Stimulated activated CD4-positive, alpha-beta T cell treated with anti-CD3 and anti-CD28 coated beads, Interleukin-2, amount 100 ng/mL, for 24 hours (primary cell): ENCODE measurements at regions not wholly inside any gene's neighbourhood (a gene's known extent, or its start where the extent isn't known, plus 50 kb on each side); places are given as distances from the start of the nearest gene placed in this dataset.

Experiments
- DNase-seq, 2 donors: peaks; one replicate each; pipeline ENCODE4 v3.0.0-alpha.2; 2020

DNA sequence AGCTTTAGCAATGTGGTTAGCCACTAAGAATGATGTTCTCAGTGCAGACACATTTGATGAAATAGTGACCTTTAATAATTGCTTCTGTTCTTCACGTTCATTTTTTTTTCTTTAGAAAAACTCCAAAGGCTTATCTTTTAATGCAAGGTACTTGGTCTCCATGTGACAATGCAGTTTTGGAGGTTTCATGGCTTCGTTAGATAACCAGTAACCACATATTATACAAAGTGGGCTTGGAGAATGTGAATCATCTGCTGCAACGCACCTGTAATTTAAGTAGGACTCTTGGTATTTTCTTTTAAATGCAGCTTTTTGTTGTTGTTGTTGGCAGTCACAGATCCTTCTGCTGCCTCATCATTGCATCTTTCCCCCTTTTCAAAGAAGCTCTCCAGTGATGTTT is 1606.3 kb downstream of the SUCLG1 start:
- DNase-seq = no peak

DNA sequence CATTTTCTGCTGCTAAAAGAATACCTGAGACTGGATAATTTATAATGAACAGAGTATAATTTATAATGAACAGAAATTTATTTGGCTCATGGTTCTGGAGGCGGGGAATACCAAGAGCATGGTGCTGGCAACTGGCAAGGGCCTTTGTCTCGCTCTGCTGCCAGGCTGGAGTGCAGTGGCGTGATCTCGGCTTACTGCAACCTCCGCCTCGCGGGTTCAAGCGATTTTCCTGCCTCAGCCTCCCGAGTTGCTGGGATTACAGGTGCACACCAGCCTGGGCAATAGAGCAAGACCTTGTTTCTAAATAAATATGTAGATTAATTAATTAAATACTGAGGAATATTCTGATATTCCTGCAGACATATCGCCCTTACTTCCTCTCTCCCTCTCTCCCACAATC is 1610.8 kb downstream of the SUCLG1 start:
- DNase-seq = no peak

DNA sequence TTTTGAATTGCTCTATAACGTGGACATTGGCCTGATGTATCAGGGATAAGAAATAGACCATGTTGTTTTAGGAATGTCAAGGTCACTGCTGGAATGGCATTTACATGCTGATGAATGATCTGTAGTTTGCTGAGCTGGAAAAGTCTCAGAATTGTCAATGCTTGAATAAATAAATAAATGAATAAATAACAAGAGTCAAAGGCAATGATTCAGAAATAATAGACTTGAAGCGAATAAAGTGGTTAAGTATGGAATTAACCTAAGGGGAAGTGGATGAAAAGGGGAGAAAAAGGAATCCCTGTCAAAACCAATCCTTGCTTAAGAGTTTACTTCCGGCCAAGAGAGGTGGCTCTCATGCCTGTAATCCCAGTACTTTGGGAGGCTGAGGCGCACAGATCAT is 1620.0 kb downstream of the SUCLG1 start:
- no peak for DNase-seq

DNA sequence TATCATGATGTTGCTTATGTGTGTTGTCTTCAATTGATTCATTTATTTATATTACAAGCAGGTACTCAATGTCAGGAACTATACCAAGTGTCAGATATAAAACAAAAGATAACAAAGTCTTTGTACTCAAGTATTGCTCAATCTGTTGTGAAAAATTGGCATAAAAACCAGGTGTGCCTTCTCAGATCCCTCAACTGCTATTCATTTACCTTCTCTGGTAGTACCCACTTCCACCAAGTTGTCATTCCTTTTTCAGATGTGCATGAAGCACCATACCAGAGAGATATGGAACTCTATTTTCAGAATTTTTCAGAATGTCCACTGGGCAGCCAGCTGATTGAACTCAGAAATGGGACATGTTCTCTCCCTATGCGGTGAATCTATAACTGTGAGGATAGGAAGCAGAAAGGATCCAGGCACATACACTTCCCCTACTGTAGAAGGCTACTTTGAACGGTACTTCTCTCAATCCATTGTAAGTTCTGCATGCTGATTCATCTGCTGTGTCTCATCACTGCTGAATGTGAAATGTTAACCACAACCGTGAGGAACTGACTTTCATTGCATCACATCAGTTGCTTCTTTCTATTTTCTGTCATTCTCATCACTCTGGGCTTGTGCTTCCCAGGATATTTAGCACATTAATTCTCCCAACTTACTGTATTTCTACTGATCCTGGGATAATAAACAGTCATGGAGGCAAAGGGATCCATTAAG is 1621.3 kb downstream of the SUCLG1 start:
- DNase-seq = no peak

DNA sequence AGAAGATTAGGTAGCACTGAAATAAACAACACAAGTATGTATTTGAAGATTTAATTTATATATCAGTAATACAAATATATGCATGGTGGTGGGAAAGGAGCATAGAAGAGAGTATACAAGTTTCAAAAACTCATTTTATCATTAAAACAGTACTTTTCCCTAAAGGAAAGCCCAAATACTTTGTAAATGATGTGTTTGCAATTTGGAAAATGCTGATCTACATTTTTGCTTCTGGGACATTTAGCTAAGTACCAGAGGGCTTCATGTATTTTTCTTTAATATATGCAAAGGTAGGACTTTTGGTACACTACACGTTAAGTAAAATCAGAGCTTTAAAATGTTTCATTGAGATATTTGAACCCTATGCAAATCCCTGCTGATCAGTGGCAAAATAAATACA is 1624.2 kb downstream of the SUCLG1 start:
- no peak for DNase-seq

DNA sequence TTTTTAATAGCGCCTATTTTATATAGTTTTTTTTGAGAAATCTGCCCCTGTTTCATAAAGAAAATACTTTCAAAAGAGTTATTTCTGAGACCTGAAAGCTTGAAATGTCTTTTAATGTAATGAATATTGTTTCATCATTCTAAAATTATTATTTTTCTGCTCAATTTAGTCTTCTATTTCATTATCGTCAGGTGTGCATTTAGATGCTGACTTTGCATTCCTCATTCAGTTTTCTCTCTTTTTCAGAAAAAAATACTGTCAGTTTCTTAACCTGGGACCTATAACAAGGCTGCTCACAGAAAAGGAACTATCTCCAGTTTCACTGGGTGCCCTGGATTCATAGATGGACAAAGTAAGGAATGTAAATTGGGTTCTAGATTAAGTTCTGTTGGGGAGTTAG is 1631.7 kb downstream of the SUCLG1 start:
- no peak for DNase-seq

DNA sequence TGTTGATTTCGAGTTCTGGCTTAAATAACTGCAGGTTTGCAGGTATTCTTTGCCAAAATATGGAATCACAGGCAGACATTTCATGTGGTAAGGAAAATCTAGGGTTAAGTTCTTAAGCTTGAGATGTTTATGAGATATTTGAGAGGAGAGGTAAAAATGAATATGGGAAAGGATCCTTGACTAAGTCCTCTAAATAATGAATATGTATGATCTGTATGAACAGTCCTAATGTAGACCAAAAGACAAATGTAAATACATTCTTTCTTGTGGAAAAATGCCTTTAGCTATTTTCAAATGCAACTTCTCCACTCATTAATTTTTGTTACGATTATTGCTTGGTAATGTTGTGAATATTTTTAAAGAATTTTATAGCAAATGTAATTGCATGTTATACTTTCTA is 1632.6 kb downstream of the SUCLG1 start:
- DNase-seq = no peak

DNA sequence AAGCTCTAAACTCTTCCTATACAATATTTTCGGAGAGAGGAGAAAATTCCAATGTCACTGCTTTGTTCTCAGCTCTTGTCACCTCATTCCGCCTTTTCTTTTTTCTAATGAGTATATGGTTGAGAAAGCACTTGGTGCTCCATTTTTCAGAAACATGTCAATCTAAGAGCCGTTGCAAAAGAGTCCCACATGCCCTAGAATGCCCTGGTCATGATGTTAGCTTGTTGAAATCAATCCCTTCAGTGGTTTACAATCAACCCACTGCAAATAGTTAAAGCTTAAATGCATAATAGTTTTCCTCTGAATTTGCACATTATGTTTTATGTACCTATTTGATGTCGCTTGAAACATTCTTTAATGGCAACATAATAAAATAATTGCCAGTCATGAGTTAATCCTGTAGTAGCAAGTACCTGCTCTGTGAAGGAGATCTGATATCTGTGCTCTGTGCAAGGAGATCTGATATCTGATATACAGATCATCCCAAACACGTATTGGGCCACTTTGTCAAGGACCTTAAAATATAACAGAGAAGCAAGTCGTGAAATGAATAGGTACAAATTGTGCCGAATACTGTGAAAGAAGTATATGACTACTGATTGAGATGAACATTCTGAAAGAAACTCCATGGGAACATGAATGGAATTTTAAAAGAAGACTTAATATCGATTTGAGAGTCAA is 1633.5 kb downstream of the SUCLG1 start:
- no peak for DNase-seq

DNA sequence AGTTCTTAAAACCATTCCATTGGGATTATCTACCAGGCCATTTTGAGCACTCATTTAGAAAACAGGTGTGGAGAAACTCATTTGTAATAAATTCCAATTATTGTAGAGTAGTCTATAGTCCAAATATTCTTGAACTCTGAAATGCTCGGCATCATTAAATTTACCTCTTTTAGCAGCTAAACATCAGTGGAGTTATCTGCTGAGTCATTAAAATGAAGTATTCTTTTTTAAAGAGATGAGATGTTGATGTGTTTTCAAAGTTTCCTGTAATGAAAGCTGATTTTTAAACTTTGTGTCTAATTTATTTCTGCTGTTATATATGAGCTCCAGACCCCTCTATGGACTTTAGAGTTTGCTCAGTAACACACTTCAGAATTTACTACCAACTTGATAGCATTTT is 1635.2 kb downstream of the SUCLG1 start:
- no peak for DNase-seq

DNA sequence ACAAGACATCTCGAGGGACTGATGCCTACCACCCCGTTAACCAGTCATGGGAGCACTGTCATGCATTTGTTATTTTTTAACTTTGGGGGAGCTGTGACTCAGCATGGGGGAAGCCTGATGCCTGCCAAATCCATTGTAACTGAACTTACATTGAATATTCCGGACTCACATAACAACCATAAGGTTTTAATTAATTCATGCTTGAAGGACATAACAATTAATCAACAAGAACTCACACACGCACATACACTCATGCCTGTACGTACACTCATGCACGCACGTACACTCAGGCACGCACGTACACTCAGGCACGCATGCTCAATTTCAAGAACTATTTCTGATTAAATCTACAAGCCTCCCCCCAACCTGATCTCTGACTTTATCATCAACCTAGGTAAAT is 1639.1 kb downstream of the SUCLG1 start:
- no peak for DNase-seq

DNA sequence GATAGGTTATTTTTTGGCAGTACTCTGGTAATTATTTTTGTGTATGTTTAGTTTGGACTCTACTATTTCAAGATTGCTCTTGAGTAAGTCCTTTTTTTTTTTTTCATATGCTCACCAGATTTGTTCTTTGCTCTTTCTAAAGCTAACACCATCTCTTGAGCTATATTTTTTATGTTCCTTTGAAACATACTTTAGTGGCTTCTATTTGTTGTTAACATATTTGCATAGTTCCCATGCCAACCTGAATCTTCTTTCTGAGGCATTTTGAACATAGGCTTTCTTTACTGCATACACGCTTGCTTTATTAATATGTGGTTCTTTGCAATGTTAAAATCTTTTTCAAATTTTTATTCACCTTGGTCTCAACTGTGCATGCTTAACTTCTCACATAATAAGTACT is 1644.9 kb downstream of the SUCLG1 start:
- no peak for DNase-seq

DNA sequence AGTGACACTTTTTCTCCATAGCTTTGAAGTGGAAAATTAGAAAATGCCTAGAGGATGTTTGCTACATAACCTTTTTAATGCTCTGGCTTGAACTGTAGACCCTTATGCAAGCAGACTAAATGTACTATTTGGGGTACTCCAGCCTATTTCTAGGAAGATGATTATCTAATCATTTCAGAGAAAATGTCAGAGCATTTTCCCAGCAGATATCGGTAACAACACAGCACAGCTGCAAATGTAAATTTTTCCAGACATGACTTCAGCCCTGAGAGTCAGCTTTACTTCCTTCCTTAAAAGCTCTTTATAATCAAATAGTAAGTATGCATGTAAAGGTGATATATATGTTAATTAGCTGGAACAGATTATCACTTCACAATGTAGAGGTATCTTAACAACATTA is 1647.1 kb downstream of the SUCLG1 start:
- no peak for DNase-seq

DNA sequence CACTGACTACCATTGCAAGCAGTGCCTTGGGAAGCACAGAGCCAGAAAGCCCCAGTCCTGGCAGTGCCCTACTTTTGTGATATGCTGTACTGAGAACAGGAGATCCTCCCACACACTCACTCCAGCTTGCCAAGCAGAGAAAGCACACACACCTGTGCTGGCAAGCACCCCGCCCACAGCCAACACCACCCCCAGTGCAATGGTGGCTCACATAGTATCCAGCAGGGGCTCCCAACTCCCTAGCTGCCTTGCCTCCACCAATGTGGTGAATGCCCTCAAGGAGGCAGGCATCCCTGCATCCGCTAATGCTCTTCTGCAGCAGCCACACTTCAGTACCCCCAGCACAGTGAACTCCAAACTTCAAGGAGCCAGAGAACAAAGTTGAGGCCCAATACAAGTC is 1655.8 kb downstream of the SUCLG1 start:
- no peak for DNase-seq

DNA sequence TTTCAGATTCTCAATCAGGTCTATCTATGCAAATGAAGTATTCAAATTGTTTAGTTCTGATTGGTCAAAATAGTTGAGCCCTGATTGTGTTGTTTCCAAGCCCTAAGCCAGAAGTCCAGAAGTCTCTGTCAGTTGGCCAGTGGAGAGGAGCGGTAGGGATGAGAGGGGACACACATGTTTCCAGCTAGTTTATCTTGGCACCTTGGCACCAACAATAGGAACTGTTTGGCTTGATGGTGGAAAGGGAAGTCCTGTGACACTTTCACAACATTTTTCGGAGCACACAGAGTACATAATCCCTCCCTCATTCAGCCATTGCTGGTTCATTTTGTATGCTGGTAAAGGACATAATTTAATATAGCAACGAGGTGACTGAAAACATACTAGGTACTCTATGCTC is 1661.6 kb downstream of the SUCLG1 start:
- no peak for DNase-seq

DNA sequence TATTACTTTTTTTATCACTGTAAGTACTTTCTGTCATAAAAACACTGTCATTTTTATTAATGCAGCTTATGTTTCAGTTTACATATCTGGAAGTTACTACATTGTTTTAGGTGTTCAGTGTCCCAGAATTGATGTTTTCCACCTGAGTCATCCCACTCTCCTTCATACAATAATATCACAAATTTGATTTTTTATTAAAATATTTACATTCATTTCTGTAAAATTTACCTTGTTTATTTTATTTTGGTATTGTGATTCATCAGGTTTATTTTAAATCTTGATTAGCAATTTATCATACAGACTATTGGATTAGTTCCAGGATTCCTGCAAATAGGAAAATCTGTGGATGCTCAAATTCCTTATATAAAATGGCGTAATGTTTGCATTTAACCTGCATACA is 1662.9 kb downstream of the SUCLG1 start:
- no peak for DNase-seq

DNA sequence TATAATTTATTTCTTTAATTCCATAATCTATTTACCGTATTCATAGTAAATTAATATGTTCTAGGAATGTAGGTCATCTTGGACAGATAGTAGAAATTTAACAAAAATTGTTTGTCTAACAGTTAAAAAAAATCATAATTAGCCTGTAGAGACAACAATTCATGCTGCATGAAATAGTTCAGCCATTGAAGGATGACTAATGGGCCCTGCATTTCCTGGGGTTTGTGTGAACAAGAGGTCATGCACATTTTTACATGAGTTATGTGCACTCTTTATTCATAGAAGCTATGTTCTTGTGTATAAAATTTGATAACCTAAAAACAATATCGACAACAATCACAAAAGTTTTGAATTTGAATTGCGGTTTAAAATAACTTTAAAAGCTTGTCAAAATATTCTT is 1663.6 kb downstream of the SUCLG1 start:
- no peak for DNase-seq

DNA sequence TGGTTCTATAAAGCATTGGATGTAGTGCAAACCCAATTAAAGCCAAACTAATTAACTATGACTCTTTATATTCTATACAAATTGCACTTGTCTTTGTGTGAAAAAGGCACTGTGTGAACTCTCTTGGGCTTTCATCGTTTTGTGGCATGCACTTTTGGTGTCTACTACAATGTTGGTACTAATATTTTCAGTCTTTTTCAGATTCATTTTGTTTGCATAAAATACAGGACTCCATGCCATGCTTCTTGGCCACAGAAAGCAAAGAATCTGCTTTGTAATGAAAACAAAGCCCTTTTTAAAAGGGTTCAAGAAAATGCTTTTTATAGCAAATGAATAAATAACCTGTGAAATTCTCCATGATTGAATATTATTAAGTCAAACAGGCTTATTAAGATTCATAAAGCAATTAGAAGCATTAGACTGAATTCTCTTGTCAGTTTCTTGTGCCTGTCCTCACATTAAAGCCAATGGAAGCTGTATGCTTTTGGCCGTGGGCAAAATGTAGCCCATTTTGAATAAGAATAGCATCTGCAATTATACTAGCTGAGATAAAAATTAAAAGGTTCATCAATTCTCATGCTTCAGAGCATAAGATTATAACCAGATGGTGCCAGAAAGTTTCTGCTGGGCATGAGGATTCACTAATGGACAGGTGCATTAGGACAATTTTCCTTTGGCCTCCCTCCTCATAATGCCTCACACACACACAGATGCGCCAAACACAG is 1665.2 kb downstream of the SUCLG1 start:
- no peak for DNase-seq

DNA sequence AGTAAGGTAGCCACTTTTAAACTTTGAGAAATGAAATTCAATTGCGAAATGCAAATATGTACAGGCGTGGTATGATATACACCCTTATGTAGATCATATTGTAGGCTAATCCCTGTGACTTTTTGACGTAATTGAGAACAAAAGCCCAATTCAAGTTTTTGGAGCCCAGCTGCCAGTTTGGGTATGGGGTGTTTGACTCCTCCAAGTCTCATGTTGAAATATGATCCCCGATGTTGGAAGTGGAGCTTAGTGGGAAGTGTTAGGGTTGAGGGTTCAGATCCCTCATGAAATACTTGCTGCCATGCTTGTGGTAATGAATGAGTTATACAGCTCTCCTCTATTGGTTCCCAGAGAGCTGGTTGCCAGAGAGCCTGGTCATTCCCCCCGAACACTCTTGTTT is 1666.8 kb downstream of the SUCLG1 start:
- DNase-seq = no peak

DNA sequence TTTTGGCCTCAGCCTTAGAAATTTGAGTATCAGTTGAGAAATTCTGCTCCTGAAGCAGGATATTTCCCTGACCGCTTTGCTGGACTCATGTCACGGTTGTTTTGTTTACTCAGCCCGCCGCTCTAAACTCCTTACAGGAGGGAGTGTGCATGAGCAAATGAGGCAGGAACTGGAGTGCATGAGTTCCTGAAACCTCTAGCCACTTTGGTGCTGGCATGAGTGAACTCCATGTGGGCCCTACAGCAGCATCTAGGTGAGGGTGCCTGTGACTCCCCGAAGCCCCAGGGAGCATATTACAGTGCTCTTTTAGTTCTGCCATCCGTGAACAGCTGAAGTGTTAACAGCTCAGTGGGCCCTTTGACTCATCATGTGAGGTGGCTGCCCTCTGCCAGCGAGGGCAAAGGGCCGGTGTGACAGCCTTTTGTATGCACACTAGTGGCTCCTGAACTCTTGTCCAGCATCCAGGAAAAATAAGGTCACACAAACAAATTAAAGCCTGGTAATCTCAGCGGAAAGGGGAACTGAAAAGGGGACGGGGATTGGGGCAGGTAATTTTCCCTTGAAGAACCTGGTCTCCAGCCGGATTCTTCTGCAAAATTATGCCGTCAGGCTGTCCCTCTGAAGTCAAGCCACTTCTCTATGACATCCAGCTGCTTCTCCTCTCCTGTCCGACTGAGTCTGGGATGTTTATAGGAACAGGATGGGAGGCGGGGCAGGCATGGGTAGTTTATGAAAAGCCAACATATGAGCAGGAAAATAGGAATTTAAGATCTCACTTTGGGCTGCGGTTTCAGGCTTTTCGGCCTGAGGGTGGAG is 1668.7 kb downstream of the SUCLG1 start:
- no peak for DNase-seq

DNA sequence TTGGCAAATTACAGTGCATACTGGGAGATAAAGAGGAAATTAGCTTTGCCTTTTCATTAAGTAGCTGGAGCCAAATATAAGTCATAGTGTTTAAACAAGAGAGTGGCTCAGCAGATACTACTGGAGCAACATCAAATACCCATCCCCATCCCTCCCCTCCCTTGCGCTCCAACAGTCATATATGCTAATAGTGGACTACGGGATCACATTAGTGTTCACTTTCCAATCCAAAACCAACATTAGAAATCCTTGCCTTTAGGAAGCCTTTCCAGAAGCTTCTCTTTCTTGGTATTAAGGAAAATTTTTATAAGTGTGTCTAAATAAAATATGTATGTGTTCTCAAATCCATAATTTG is 1669.3 kb downstream of the SUCLG1 start:
- DNase-seq = no peak

DNA sequence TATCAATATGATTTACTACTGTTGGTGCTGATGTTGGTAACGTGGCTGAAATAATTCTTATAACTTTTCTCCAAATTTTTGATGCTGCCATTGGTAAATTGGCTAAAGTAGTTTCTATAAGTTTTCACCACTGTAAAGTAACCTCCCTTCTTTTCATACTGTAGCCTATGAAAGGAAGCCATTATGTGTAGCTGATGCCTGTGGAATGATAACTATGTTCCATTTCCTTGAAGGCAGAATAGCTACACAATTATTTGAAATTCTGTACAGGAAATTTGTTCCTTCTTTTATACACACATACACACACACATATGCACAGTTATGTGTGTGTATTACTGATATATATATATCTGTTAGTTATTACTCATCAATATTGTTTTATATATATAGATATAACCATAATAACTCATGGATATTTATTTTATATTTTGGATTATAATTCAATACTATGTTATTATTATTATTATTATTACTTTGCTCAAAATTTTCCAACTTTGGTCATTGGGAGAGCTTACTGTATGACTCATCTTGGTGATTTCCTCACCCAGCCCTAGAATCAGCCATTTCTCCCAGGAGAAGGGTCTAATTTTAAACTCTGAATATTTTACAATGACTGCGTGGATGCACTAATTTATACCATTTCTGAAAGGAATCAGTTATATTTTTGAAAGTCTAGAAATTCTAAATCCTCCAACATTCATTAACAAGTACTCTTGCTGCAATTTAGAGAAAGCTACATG is 1677.7 kb downstream of the SUCLG1 start:
- DNase-seq = no peak

DNA sequence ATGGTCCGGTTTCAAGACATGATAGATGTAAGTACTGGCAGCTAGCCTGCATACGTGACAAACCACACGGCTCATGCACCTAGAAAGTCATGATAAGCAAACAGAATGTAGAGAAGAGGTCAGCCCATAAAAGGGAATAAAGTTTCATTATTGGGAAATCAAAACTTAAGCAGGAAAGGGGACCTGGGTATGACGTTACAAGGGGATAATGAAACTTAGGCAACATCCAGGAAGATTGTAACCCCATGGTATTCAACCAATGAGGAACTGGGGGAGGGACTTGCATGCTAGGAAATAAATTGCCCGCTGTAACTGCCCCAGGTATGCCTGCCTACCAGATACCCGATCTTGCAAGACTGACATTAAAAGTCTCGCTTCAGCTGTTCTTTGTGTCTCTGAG is 1679.0 kb downstream of the SUCLG1 start:
- DNase-seq = no peak

DNA sequence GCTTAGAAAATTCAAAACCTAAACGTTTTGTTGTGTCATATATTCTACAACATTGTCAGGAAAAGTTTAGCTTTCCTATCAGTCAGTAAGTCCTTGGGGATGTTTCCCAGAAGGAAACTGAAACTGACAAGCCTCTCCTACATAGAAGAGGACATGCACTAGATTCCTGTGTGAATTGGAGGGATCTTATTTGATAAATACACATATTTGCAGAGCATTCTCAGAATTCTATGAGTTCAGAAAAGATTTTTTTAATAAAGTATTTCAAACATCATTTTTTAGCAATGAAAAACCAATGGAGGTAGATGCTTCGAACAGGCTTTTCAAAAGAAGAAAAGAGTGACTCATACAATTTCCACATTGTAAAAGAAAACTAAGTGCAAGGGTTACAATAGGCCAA is 1706.7 kb downstream of the SUCLG1 start:
- DNase-seq = no peak
